H1 (cell line): ENCODE measurements at regions not wholly inside any gene's neighbourhood (a gene's known extent, or its start where the extent isn't known, plus 50 kb on each side); places are given as distances from the start of the nearest gene placed in this dataset.

Source experiments
- YY1 ChIP-seq: IDR thresholded peaks from 2 replicates; pipeline ENCODE4 v1.6.1; 2011; ENCODE audit warnings: low read depth, mild to moderate bottlenecking, low read length

GRCh38 chr3:159825216-159825854, 163.3 kb upstream of the IL12A start (continued):
- TF ChIP-seq YY1: no peak
